CD8-positive, alpha-beta memory T cell (primary cell): ENCODE measurements at regions not wholly inside any gene's neighbourhood (a gene's known extent, or its start where the extent isn't known, plus 50 kb on each side); places are given as distances from the start of the nearest gene placed in this dataset.
"Not testable (repeated sequence)": the region's sequence is repeated elsewhere in the genome, so short reads cannot be mapped to it uniquely, and the experiment has no call there.

Experiments used
- CTCF ChIA-PET: fragments of 350-600 bp; sonication (Branson Sonifier 250); formaldehyde crosslinking; loops from one replicate; lab custom pipeline; 2021; ENCODE audit warnings: antibody characterized with exemption; lab: Charles Lee
- POLR2A ChIA-PET: fragments of 350-600 bp; sonication (Branson Sonifier 250); formaldehyde crosslinking; loops from one replicate; lab custom pipeline; 2021; ENCODE audit warnings: antibody characterized with exemption; lab: Charles Lee
- DNase-seq, 5 donors: peaks; one replicate each; pipeline versions ENCODE4 v3.0.0 to v3.0.0-alpha.2; 2020 to 2022; ENCODE audit warnings: mixed read lengths in 1 of 5
- H3K27ac ChIP-seq: one replicate; pipeline ENCODE4 v1.7.0; 2013; ENCODE audit warnings: low read depth, mild to moderate bottlenecking, low read length, moderate library complexity
- H3K27me3 ChIP-seq: 2 replicates; pipeline ENCODE4 v1.7.0; 2013; ENCODE audit warnings: low read length, mild to moderate bottlenecking; ENCODE audit not compliant: insufficient read depth, poor library complexity, severe bottlenecking
- H3K36me3 ChIP-seq: 2 replicates; pipeline ENCODE4 v1.7.0; 2013; ENCODE audit warnings: mild to moderate bottlenecking, low read length, moderate library complexity; ENCODE audit not compliant: insufficient read depth
- H3K4me1 ChIP-seq: 2 replicates; pipeline ENCODE4 v1.7.0; 2013; ENCODE audit warnings: mild to moderate bottlenecking, low read length, moderate library complexity; ENCODE audit not compliant: insufficient read depth
- H3K4me3 ChIP-seq: 2 replicates; pipeline ENCODE4 v1.7.0; 2013; ENCODE audit warnings: mild to moderate bottlenecking, low read length
- H3K9me3 ChIP-seq: 2 replicates; pipeline ENCODE4 v1.7.0; 2013; ENCODE audit warnings: mild to moderate bottlenecking, low read length
- H3K27ac Mint-ChIP-seq, 8 donors: one replicate each; pipeline ENCODE4 v1.8.0; 2020 to 2021; ENCODE audit warnings: mixed read lengths in 8 of 8, mild to moderate bottlenecking in 6 of 8, inconsistent platforms in 3 of 8, moderate library complexity in 3 of 8
- H3K27me3 Mint-ChIP-seq, 2 donors: one replicate each; pipeline ENCODE4 v1.8.0; 2020 to 2021; ENCODE audit warnings: mixed read lengths in 2 of 2, mild to moderate bottlenecking in 1 of 2, moderate library complexity in 1 of 2
- H3K36me3 Mint-ChIP-seq, 3 donors: one replicate each; pipeline ENCODE4 v1.8.0; 2020 to 2021; ENCODE audit warnings: mixed read lengths in 3 of 3, inconsistent platforms in 1 of 3, mild to moderate bottlenecking in 1 of 3
- H3K4me1 Mint-ChIP-seq, 3 donors: one replicate each; pipeline ENCODE4 v1.8.0; 2020 to 2021; ENCODE audit warnings: mixed read lengths in 3 of 3, inconsistent platforms in 1 of 3, mild to moderate bottlenecking in 1 of 3
- H3K4me3 Mint-ChIP-seq, 7 donors: one replicate each; pipeline ENCODE4 v1.8.0; 2020 to 2021; ENCODE audit warnings: mixed read lengths in 7 of 7, mild to moderate bottlenecking in 6 of 7, moderate library complexity in 4 of 7, inconsistent platforms in 2 of 7
- H3K9me3 Mint-ChIP-seq, 5 donors: one replicate each; pipeline ENCODE4 v1.8.0; 2020 to 2022; ENCODE audit warnings: mixed read lengths in 5 of 5, mild to moderate bottlenecking in 3 of 5, moderate library complexity in 2 of 5, inconsistent platforms in 1 of 5

DNA sequence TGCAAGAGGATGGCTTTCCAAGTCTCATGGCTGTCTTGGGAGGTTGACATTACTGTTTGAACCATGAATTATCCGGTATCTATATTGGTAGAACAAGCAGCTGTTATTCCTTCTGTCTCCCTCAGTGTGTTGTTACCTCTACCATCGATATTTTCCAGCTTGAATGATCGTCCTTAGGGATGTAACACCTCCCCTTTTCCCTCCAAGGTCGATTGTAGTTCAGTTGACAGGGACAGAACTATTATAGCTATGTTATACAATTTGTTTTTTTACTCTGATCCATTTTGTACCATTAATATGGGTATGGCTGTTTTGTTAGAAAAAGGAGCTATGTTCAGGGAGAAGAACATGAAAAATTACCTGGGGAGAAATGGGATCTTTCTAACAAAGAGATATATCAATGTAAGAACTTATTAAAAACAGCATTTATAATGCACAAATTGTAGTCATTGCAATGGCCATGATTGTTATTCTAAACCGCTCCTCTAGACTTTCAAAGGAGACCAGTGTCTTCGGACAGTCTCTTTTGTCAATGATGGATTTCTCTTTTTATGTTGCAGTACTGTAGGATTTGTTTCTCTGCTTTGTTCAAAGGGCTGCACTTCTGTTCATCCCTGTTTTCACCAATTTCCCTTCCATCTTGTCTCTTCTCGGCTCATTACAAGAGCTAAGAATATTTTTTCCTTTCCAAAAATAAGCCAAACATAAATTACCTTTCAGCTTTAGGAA is 1535.5 kb downstream of the KHDRBS2 start:
- H3K27ac Mint-ChIP-seq, H3K27me3 Mint-ChIP-seq, DNase-seq, H3K36me3 Mint-ChIP-seq, POLR2A ChIA-PET, H3K4me3 ChIP-seq, H3K36me3 ChIP-seq, H3K4me1 Mint-ChIP-seq, H3K27me3 ChIP-seq, CTCF ChIA-PET, H3K27ac ChIP-seq, H3K4me1 ChIP-seq, H3K4me3 Mint-ChIP-seq, H3K9me3 ChIP-seq: not testable (repeated sequence)
- H3K9me3 Mint-ChIP-seq: peaks cover 3 to 18% (median 12%) of the 10 kb centered on the region in 5 donors

GRCh38 chr6:60747765-60748556 is 1538.1 kb downstream of the KHDRBS2 start:
- H3K36me3 Mint-ChIP-seq, H3K36me3 ChIP-seq, DNase-seq, H3K27me3 Mint-ChIP-seq, POLR2A ChIA-PET, H3K27me3 ChIP-seq, H3K4me3 ChIP-seq, H3K9me3 ChIP-seq, H3K4me1 ChIP-seq, H3K4me1 Mint-ChIP-seq, H3K27ac ChIP-seq, H3K27ac Mint-ChIP-seq, H3K4me3 Mint-ChIP-seq, CTCF ChIA-PET: not testable (repeated sequence)
- H3K9me3 Mint-ChIP-seq: peaks cover 5 to 16% (median 7%) of the 10 kb centered on the region in 5 donors

GRCh38 chr6:60737764-60738425 is 1548.1 kb downstream of the KHDRBS2 start:
- H3K27me3 Mint-ChIP-seq, H3K4me1 Mint-ChIP-seq, H3K9me3 ChIP-seq, H3K4me3 Mint-ChIP-seq, H3K4me1 ChIP-seq, H3K27ac Mint-ChIP-seq, POLR2A ChIA-PET, H3K27ac ChIP-seq, H3K36me3 Mint-ChIP-seq, H3K36me3 ChIP-seq, DNase-seq, H3K27me3 ChIP-seq, CTCF ChIA-PET, H3K9me3 Mint-ChIP-seq, H3K4me3 ChIP-seq: not testable (repeated sequence)

- H3K4me1 ChIP-seq, POLR2A ChIA-PET, H3K4me1 Mint-ChIP-seq, H3K4me3 Mint-ChIP-seq, H3K27me3 ChIP-seq, H3K9me3 ChIP-seq, H3K27ac Mint-ChIP-seq, H3K9me3 Mint-ChIP-seq, CTCF ChIA-PET, H3K36me3 Mint-ChIP-seq, DNase-seq, H3K27ac ChIP-seq, H3K36me3 ChIP-seq, H3K27me3 Mint-ChIP-seq, H3K4me3 ChIP-seq: not testable (repeated sequence)
These were observed 1548.7 kb downstream of the KHDRBS2 start for GRCh38 chr6:60737315-60737714.

DNA sequence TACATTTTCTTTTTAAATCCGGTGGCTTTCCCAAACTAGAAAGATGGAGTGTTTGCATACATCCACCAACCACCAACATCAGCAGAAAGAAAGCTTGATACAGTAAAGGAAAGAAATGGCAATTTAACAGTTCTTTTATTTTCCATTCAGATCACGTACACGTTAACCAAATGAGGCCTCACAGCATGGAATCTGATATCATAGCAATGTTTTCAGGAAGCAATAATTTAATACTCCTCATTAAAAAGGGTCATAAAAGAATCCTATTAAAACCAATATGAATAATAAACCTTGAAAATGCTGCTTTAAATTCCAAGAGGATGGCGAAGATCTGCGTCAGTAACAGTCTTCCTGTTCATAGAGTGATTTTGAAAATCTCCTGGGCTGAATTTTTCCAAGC is 1562.1 kb downstream of the KHDRBS2 start:
- H3K27me3 ChIP-seq, H3K4me1 Mint-ChIP-seq, CTCF ChIA-PET, H3K4me3 ChIP-seq, H3K36me3 Mint-ChIP-seq, H3K36me3 ChIP-seq, DNase-seq, H3K4me1 ChIP-seq, H3K27me3 Mint-ChIP-seq, POLR2A ChIA-PET, H3K9me3 ChIP-seq, H3K4me3 Mint-ChIP-seq, H3K27ac ChIP-seq, H3K27ac Mint-ChIP-seq: not testable (repeated sequence)
- peaks cover 8 to 19% (median 10%) of the 10 kb centered on the region in 5 donors for H3K9me3 Mint-ChIP-seq

GRCh38 chr6:60695232-60695631 is 1590.8 kb downstream of the KHDRBS2 start:
- DNase-seq: no peak
- Mint-ChIP-seq H3K9me3 (peaks cover 6 to 34% (median 14%) of the 10 kb centered on the region in 5 donors), H3K36me3 (no peaks in the 10 kb centered on the region), H3K27ac (no peak overlapping the region), H3K4me1 (no peaks in the 10 kb centered on the region), H3K27me3 (no peaks in the 10 kb centered on the region), H3K4me3 (no peak overlapping the region)
- no peaks in the 10 kb centered on the region for H3K27me3 ChIP-seq
- CTCF ChIA-PET: no interaction called here
- no peaks in the 10 kb centered on the region for H3K36me3 ChIP-seq
- no peak overlapping the region for H3K4me3 ChIP-seq
- POLR2A ChIA-PET: no interaction called here
- H3K9me3 ChIP-seq: no peaks in the 10 kb centered on the region
- H3K4me1 ChIP-seq: no peaks in the 10 kb centered on the region
- no peak overlapping the region for H3K27ac ChIP-seq

DNA sequence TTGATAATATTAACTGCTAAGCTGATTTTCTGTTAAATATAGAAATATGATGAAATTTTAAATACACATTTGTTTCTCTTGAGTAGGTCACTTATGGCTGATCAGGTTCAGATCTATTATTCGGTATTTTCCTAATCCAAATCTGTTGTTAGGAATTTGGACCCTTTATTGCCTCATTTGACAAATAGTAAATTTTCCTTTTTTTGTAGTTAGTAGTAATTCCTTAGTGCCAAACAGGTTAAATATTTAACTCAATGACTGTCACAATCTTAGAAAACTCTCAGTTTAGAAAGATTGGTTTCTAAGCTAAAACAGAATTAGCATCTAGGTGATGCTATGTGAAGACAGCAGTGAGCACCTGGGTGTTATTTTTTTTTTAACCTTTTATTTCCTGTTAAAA is 1598.9 kb downstream of the KHDRBS2 start:
- Mint-ChIP-seq H3K4me1 (no peaks in the 10 kb centered on the region), H3K36me3 (no peaks in the 10 kb centered on the region), H3K9me3 (peaks cover 7 to 28% (median 12%) of the 10 kb centered on the region in 5 donors), H3K27ac (no peak overlapping the region), H3K27me3 (no peaks in the 10 kb centered on the region), H3K4me3 (no peak overlapping the region)
- Histone ChIP-seq H3K27ac (no peak overlapping the region), H3K4me3 (no peak overlapping the region), H3K27me3 (no peaks in the 10 kb centered on the region), H3K36me3 (no peaks in the 10 kb centered on the region), H3K4me1 (no peaks in the 10 kb centered on the region), H3K9me3 (no peaks in the 10 kb centered on the region)
- DNase-seq: no peak
- POLR2A ChIA-PET: no interaction called here
- CTCF ChIA-PET: no interaction called here

GRCh38 chr6:60681806-60682205 is 1604.2 kb downstream of the KHDRBS2 start:
- DNase-seq: no peak
- no peak overlapping the region for H3K4me3 ChIP-seq
- no peaks in the 10 kb centered on the region for H3K4me1 Mint-ChIP-seq
- no peaks in the 10 kb centered on the region for H3K27me3 Mint-ChIP-seq
- ChIA-PET CTCF (no interaction called here), POLR2A (no interaction called here)
- H3K36me3 ChIP-seq: no peaks in the 10 kb centered on the region
- no peaks in the 10 kb centered on the region for H3K36me3 Mint-ChIP-seq
- H3K27me3 ChIP-seq: no peaks in the 10 kb centered on the region
- no peaks in the 10 kb centered on the region for H3K4me1 ChIP-seq
- peaks cover 17 to 47% (median 24%) of the 10 kb centered on the region in 5 donors for H3K9me3 Mint-ChIP-seq
- H3K27ac ChIP-seq: no peak overlapping the region
- no peak overlapping the region for H3K27ac Mint-ChIP-seq
- H3K9me3 ChIP-seq: no peaks in the 10 kb centered on the region
- no peak overlapping the region for H3K4me3 Mint-ChIP-seq
